Left ventricle myocardium inferior (tissue), 1 donor: ENCODE measurements at regions not wholly inside any gene's neighbourhood (a gene's known extent, or its start where the extent isn't known, plus 50 kb on each side); places are given as distances from the start of the nearest gene placed in this dataset.

Source experiments
- DNase-seq: peaks from one replicate; pipeline ENCODE4 v3.0.0-alpha.2; 2020
- H3K27ac ChIP-seq: fragments of 200-600 bp; replicated peaks from 2 replicates; pipeline ENCODE4 v1.8.0; 2021
- H3K27me3 ChIP-seq: fragments of 200-600 bp; 2 replicates; pipeline ENCODE4 v1.8.0; 2021; ENCODE audit warnings: low read depth
- H3K36me3 ChIP-seq: fragments of 200-600 bp; 2 replicates; pipeline ENCODE4 v1.8.0; 2021
- H3K4me1 ChIP-seq: fragments of 200-600 bp; 2 replicates; pipeline ENCODE4 v1.8.0; 2021
- H3K4me3 ChIP-seq: fragments of 200-600 bp; 2 replicates; pipeline ENCODE4 v1.8.0; 2021; ENCODE audit warnings: mild to moderate bottlenecking, moderate library complexity
- H3K9me3 ChIP-seq: fragments of 200-600 bp; replicated peaks from 2 replicates; pipeline ENCODE4 v1.8.0; 2021
- CTCF ChIP-seq: fragments of 200-600 bp; IDR thresholded peaks from 2 replicates; pipeline ENCODE4 v1.8.0; 2021; ENCODE audit warnings: antibody characterized with exemption, mild to moderate bottlenecking, borderline replicate concordance
- intact Hi-C: fragments of 100-400 bp; cut with micrococcal nuclease; formaldehyde crosslinking; loops from one replicate; pipeline ENCODE4 v1.11.0; 2022
- donor health status: DM: no; HTN: yes; CAD: no; lungs with severe emphysema.

GRCh38 chr1:193348091-193348768 lies 161.8 kb upstream of the B3GALT2 start:
- Histone ChIP-seq H3K27me3 (no peaks in the 10 kb centered on the region), H3K4me3 (no peak overlapping the region), H3K4me1 (no peaks in the 10 kb centered on the region), H3K36me3 (no peaks in the 10 kb centered on the region), H3K9me3 (no peaks in the 10 kb centered on the region), H3K27ac (no peak overlapping the region)
- no peak for TF ChIP-seq CTCF
- intact Hi-C loops: no loop called here
- no peak for DNase-seq

GRCh38 chr1:193346085-193346484 lies 159.7 kb upstream of the B3GALT2 start:
- H3K27me3 ChIP-seq: no peaks in the 10 kb centered on the region
- H3K27ac ChIP-seq: no peak overlapping the region
- H3K4me3 ChIP-seq: no peak overlapping the region
- H3K9me3 ChIP-seq: no peaks in the 10 kb centered on the region
- H3K36me3 ChIP-seq: no peaks in the 10 kb centered on the region
- H3K4me1 ChIP-seq: no peaks in the 10 kb centered on the region
- intact Hi-C loops: no loop called here
- DNase-seq: no peak
- no peak for TF ChIP-seq CTCF

- DNase-seq: no peak
- no peaks in the 10 kb centered on the region for H3K9me3 ChIP-seq
- no peak for TF ChIP-seq CTCF
- no peak overlapping the region for H3K4me3 ChIP-seq
- H3K4me1 ChIP-seq: no peaks in the 10 kb centered on the region
- no peaks in the 10 kb centered on the region for H3K27me3 ChIP-seq
- intact Hi-C loops: no loop called here
- H3K27ac ChIP-seq: no peak overlapping the region
- H3K36me3 ChIP-seq: no peaks in the 10 kb centered on the region
These were observed 156.4 kb upstream of the B3GALT2 start for GRCh38 chr1:193342811-193343210.

GRCh38 chr1:193340331-193340730 lies 153.9 kb upstream of the B3GALT2 start:
- intact Hi-C loops: no loop called here
- Histone ChIP-seq H3K36me3 (no peaks in the 10 kb centered on the region), H3K4me3 (no peak overlapping the region), H3K27ac (no peak overlapping the region), H3K27me3 (no peaks in the 10 kb centered on the region), H3K9me3 (no peaks in the 10 kb centered on the region), H3K4me1 (no peaks in the 10 kb centered on the region)
- TF ChIP-seq CTCF: no peak
- no peak for DNase-seq

- H3K27me3 ChIP-seq: no peaks in the 10 kb centered on the region
- no peak for DNase-seq
- no peak overlapping the region for H3K27ac ChIP-seq
- no peak overlapping the region for H3K4me3 ChIP-seq
- no peaks in the 10 kb centered on the region for H3K9me3 ChIP-seq
- no peaks in the 10 kb centered on the region for H3K36me3 ChIP-seq
- H3K4me1 ChIP-seq: no peaks in the 10 kb centered on the region
- intact Hi-C loops: no loop called here
- TF ChIP-seq CTCF: no peak
These were observed 153.0 kb upstream of the B3GALT2 start for GRCh38 chr1:193339401-193339800.
